GM12875 (cell line): ENCODE measurements at regions not wholly inside any gene's neighbourhood (a gene's known extent, or its start where the extent isn't known, plus 50 kb on each side); places are given as distances from the start of the nearest gene placed in this dataset.

ENCODE experiments used
- H3K4me3 ChIP-seq: one replicate; pipeline ENCODE4 v1.5.1; 2011; ENCODE audit warnings: low read depth, low read length, control low read depth
- CTCF ChIP-seq: IDR thresholded peaks from 2 replicates; pipeline ENCODE4 v1.5.1; 2011; ENCODE audit warnings: low read depth, mild to moderate bottlenecking, control low read depth, inconsistent platforms, low read length, moderate library complexity, borderline replicate concordance; ENCODE audit not compliant: insufficient read depth

DNA sequence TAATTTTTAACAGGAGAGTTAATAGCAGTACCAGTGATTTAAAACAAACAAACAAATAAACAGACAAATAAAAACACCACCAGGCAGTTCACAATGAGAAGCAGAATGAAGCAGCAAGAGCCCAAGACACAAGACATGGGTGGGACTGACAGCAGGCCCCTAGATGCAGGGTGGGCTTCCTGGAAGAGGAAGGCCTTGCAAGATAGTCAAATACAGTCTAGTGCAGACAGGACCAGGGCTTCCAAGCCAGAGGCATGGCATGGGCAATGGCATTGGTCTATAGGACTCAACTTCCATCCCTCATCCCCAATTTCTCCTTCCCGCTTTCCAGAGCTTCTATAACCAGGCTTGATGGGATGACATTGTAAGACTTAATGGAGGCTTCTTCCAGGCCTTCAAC, 645.1 kb downstream of the UQCRFS1 start:
- no peak for TF ChIP-seq CTCF
- H3K4me3 ChIP-seq, result no peak overlapping the region

- H3K4me3 ChIP-seq, result no peak overlapping the region
- TF ChIP-seq CTCF, result no peak
Measured at GRCh38 chr19:28563964-28564921, 648.7 kb downstream of the UQCRFS1 start.

DNA sequence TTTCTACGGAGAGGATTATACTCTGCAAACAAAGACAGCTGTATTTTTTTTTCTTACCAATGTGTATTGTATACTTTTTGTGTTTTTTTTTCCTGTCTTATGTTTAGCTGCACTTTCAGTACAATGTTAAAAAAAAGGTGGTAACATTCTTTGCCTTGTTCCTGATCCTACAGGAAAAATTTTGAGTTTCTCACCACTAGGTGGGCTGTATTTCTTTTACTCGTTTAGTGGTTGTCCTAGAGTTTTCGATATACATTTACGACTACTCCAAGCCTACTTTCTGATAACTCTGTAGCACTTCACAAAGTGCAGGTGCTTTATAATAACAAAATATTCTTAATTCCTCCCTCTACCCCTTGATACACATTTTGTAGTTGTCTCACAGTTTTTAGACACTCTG, 652.2 kb downstream of the UQCRFS1 start:
- no peak for TF ChIP-seq CTCF
- no peak overlapping the region for H3K4me3 ChIP-seq

DNA sequence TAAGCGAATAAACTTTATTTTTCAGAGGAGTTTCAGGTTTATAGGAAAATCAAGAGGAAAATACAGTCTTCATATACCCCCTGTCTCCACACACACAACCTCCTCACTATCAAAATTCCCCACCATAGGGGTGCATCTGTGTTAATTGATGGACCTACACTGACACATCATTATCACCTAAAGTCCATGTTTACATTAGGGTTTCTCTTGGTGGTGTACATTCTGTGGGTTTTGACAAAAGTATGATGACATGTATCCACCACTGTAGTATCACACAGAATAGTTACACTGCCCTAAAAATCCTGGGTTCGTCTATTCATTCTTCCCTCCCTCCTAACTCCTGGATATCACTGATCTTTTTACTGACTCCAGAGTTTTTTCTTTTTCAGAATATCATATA, 654.2 kb downstream of the UQCRFS1 start:
- H3K4me3 ChIP-seq, result no peak overlapping the region

GRCh38 chr19:28556371-28556770, 656.6 kb downstream of the UQCRFS1 start:
- no peak for TF ChIP-seq CTCF
- H3K4me3 ChIP-seq, result no peak overlapping the region

More for the DNA sequence above, 654.2 kb downstream of the UQCRFS1 start:
- no peak for TF ChIP-seq CTCF

DNA sequence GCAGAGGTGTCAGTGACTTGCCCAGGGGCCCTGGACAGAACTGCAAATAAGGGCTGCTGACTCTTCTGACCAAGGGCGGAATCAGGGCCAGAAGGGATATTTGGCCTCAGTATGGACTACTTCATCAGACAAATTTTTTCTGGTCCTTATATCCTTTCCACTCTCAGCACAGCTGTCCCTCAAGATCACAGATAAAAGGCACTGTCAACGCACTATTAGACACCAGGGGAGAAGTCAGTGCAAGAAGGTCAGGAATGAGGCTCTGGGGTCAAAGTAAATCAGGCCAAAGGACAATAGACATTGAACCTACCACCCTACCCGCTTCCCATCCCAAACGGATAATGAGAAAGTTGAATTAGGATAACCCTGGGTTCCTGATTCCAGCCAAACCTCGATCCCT, 657.6 kb downstream of the UQCRFS1 start:
- TF ChIP-seq CTCF, result no peak
- no peak overlapping the region for H3K4me3 ChIP-seq
